IPS-NIHi7 (cell line): ENCODE measurements at regions not wholly inside any gene's neighbourhood (a gene's known extent, or its start where the extent isn't known, plus 50 kb on each side); places are given as distances from the start of the nearest gene placed in this dataset.
"Not testable (repeated sequence)": the region's sequence is repeated elsewhere in the genome, so short reads cannot be mapped to it uniquely, and the experiment has no call there.

ENCODE experiments used
- DNase-seq: peaks from one replicate; pipeline ENCODE4 v3.0.0; 2012; ENCODE audit warnings: mixed read lengths; ENCODE audit errors: extremely low spot score

DNA sequence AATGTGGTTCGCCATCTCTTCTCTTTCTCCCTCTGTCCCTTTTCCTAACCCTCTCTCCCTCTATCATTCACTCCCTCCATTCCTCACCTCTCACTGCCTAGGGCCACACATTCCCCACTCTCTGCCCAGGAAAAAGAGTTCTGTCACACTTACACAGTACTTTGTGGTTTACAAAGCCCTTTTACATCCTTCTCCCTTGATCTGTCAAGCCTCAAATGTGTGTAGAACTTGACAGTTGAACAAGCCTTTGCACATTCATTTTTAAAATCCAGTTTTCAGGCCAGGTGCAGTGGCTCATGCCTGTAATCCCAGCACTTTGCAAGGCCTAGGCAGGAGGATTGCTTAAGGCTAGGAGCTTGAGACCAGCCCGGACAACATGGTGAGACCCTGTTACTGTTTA is 156.3 kb downstream of the VSIG4 start:
- no peak for DNase-seq

DNA sequence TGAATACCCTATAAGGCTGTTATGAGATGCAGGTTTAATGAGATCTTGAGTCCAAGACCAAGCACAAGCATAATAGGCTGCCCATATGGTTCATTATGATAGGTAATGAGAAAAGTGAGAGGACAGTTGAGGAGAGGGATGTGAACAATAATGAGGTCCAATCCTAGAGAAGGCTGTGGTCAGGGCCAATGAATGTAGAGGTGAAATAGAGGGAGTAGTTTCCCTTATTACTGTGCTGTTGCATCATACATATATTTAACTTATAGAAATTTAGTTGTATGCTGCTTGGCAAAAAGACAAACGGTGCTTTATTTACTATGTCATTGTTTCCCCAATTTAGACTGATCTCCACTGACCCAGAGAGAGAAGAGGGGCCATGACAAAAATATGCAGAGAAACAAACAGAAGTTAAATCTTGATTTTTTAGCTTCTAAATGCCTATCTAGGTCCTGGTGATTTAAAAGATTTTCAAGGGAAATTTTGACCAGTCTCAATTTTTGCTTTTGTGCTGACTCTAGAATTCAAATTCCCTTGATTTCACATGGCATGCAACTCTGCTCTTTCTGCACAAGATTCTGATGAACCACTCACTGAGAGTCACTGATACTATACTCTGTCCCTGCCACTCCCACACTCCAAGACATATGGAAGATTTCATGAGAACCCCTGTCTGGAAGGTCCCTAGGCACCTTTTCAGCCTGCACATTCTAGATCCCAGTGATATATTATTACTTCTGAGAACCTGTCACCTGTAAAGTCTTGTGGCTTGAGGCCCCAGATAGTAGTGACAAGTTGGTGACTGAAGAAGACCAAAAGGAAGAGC is 159.7 kb downstream of the VSIG4 start:
- DNase-seq = no peak

- no peak for DNase-seq
Observed at GRCh38 chrX:65878456-65878855, 161.4 kb downstream of the VSIG4 start.

GRCh38 chrX:65877953-65878352 is 161.9 kb downstream of the VSIG4 start:
- DNase-seq = no peak

- DNase-seq = not testable (repeated sequence)
Observed at GRCh38 chrX:65875614-65876013, 164.3 kb downstream of the VSIG4 start.

DNA sequence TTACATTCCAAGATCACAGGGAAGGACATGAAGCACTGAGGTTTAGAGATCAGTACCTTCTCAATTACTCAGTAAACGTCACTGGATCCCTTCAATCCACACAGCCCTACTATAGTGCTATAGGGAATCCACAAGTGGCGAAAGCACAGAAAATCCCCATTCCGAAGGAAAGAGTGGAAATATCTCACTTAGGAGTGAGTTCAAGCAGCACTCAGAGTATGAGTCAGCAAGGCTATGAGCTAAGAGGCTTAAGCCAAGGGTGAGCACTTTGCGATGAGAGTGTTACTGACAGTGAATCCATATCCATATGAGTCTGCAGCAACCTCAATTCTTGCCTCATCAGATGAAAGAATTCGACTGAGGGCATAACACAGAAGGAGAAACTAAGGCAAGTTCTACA is 165.1 kb downstream of the VSIG4 start:
- no peak for DNase-seq

- DNase-seq = peak; percentile 23
Observed at GRCh38 chrX:65874110-65874509, 165.8 kb downstream of the VSIG4 start.

DNA sequence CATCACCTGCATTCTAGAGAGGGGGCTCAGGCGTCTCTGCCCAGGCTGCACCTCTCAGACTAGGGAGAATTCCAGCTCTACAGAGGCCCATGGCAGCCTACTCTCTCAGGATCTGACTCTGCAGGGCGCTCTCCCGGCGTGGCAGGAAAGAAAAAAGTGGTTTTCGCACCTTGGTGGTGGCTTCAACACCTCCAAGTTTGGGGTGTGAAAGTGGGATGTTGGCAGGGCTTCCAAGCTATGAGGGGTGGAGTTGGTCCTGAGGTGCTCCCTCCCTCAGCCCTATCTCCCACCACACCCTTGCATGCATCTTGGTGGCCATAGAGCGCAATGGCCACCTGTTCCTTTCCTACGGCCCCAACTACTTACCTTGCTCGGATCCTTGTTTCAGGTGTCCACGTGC is 166.5 kb downstream of the VSIG4 start:
- DNase-seq = no peak

DNA sequence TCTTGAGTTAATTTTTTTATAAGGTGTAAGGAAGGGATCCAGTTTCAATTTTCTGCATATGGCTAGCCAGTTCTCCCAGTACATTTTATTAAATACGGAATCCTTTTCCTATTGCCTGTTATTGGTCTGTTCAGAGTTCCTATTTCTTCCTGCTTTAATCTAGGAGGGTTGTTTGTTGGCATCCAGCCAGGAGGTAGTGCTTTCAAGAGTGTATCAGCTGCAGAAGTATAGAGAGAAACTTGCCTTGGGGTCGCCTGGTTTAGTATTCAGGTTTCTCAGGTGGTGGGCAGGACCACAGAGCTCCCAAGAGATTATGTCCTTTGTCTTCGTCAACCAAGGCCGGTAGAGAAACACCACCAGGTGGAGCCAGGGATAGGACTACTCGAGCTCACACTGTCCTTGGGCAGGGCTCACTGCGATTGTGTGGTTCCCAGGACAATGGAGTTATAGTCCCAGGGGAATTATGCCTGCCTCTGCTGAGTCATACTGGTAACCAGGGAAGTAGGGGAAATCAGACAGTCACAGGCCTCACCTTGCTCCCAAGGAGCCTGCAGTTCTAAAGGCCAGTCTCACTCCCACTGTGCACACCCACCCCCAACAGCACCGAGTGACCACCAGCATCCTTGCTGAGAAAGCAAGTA is 168.1 kb downstream of the VSIG4 start:
- DNase-seq = peak; percentile 57

- DNase-seq = not testable (repeated sequence)
Observed at GRCh38 chrX:65870544-65870943, 169.3 kb downstream of the VSIG4 start.

- no peak for DNase-seq
Observed at GRCh38 chrX:65866773-65867172, 173.1 kb downstream of the VSIG4 start.

DNA sequence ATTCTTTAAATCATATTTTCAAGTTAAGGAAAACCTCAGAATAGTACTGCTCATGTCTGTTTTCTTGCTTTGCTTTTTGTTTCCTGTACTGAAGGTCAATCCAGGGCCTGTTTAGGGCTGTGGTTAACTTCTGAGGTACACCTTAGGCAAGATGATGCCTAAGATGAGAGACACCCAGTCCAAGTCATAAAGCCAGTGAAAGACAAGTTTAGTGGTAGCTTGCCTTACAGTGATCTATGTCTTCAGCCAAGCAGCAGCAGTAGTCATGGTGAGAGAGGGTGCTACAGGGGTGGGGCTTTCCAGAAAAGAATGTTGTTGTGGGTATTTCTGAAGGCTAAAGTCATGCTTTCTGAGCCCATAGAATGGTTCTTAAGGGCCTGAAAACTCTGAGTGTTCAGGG is 173.7 kb downstream of the VSIG4 start:
- no peak for DNase-seq

GRCh38 chrX:65862638-65863037 is 177.2 kb downstream of the VSIG4 start:
- DNase-seq = no peak

DNA sequence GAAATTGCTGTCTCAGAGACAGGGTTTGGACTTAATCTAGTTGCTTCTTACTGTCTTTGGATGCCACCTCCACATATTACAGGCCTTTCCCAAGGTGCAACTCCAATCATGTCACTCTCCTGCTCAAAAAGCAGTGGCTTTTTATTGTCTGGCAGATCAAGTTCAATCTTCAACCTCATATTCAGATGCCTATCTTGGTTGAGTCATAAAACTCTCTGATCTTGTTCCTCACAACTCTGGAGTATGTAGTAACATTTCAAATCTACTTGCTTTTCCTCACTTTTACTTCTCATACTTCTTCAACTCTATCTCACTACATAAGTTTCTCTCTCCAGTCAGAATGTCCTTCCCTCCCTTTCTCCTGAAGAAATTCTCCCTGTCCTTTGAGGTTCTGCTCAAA is 180.6 kb downstream of the VSIG4 start:
- no peak for DNase-seq

DNA sequence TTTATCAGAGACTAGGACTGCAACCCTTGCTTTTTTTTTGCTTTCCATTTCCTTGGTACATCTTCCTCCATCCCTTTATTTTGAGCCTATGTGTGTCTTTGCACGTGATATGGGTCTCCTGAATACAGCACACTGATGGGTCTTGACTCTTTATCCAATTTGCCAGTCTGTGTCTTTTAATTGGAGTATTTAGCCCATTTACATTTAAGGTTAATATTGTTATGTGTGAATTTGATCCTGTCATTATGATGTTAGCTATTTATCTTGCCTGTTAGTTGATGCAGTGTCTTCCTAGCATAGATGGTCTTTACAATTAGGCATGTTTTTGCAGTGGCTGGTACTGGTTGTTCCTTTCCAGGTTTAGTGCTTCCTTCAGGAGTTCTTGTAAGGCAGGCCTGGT is 185.4 kb downstream of the VSIG4 start:
- not testable (repeated sequence) for DNase-seq

DNA sequence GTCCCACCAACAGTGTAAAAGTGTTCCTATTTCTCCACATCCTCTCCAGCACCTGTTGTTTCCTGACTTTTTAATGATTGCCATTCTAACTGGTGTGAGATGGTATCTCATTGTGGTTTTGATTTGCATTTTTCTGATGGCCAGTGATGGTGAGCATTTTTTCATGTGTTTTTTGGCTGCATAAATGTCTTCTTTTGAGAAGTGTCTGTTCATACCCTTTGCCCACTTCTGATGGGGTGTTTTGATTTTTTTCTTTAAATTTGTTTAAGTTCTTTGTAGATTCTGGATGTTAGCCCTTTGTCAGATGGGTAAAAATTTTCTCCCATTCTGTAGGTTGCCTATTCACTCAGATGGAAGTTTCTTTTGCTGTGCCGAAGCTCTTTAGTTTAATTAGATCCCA is 183.9 kb downstream of the MSN start:
- DNase-seq = not testable (repeated sequence)

DNA sequence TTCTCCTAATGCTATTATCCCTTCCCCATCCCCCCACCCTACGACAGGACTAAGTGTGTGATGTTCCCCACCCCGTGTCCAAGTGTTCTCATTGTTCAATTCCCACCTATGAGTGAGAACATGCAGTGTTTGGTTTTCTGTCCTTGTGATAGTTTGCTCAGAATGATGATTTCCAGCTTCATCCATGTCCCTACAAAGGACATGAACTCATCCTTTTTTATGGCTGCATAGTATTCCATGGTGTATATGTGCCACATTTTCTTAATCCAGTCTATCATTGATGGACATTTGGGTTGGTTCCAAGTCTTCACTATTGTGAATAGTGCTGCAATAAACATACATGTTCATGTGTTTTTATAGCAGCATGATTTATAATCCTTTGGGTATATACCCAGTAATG is 183.4 kb downstream of the MSN start:
- not testable (repeated sequence) for DNase-seq

DNA sequence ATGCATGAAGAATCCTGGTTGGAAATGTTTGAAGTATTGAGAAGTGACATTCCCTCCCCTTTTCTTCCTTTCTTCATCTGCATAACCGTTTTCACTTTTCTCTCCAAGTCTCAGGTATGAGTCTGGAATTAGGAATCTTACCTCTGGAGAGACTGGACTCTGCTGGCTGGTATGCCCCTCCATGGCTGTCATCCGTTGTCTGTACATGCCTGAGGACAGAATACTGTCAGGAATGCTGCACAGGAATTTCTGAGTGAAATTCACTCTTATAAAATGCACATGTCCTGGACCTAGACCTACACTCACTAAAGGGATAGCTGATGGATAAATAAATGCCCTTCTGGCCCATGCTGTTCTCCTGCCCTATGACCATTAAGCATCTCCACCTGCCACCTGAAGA is 179.5 kb downstream of the MSN start:
- DNase-seq = no peak

DNA sequence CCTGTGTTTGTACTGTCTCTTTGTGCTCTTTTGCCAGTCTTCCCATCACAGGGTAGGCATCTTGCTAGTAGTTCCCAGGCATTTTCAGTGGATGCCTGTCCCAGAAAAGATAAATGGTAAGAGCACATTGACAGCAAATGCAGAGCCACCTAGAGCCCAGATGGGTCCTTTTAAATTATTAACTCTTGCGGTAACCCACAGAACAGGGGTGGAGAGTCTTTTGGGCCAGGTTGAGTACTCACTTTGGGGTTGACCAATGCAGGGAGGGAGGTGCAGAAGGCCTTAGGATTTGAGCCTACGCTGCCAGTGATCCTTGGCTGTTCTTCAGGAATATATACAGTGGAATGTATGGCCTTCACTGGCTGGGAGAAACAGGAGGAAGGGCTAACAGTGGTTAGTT is 173.8 kb downstream of the MSN start:
- no peak for DNase-seq

DNA sequence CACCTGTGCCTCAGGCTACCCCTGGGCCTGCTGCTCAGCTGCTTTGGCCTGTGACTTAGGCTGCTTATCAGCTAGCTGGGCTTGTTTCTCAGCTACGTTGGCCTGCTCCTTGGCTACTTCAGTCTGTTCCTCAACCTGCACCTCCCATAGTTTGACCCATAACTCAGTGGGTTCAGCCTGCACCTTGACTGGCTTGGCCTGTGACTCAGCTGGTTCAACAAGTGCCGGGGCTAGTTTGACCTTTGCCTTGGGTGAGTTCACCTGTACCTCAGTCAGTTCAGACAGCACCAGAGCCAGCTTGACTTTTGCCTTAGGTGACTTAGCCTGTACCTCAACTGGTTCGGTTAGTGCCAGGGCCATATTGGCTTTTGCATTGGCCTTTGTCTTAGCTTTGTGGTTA is 171.2 kb downstream of the MSN start:
- DNase-seq = no peak

DNA sequence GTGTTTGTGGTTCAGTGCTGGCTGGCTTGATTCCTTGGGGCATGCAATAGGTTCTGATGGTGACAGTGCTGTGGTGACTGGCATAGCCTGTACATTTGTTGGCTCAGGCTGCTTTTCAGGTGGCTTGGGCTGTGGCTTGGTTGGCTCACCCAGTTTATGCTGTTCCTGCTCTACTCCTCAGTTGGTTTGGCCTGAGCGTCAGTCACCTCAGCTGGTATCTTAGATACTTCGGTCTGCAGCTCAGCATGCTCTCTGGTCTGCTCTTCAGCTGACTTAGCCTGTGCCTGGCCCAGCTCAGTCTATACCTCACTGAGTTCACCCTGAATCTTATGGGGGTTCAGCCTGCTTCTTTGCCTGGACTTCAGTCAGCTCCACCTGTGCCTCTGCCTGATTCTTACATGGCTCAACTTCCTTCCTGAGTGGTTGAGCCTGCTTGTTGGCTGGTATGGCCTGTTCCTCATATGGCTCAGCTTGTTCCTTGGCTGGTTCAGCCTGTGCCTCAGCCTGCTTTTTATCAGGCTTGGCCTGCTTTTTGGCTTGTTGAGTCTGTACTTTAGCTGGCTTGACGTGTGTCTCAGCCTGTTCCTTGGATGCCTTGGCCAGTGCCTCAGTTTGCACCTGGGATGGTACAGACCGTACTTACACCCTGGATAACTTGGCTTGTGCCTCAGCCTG is 170.6 kb downstream of the MSN start:
- no peak for DNase-seq

DNA sequence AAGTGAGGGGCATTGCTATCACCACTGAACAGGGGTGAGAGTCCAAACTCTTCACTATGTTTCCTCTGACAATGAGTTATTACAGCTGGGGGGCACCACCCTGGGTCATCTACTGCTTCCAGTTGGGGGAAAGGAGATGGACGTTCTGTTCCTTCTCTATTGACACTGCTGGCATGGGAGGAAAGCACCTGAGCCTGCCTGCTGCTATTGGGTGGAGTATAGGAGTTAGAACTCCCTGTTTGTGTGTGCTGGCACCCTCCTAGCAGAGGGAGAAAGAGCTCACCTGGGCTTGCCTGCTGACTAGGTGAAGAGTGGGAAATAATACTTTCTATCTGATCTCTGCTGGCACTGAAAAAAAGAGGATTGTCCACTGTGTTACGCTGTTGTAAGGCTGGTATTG is 163.8 kb downstream of the MSN start:
- no peak for DNase-seq

DNA sequence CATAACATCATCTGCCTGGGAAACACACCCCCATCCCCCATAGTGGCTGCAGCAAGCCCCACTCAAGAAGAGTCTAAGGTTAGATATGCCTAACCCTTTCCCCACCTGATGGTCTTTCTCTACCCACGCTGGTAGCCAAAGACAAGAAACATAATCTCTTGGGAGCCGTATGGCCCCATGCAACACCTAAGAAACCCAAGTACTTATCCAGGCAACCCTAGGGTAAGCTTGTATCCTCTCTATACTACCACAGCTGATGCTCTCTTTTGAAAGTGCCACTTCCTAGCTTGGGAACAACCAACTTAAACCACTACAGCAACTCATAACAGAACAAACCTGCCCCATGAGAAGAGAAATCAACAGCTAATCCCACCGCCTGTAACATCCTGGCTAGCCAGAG is 161.1 kb downstream of the MSN start:
- DNase-seq = no peak
